ENCODE measurements at regions not wholly inside any gene's neighbourhood (a gene's known extent, or its start where the extent isn't known, plus 50 kb on each side); places are given as distances from the start of the nearest gene placed in this dataset.

DNA sequence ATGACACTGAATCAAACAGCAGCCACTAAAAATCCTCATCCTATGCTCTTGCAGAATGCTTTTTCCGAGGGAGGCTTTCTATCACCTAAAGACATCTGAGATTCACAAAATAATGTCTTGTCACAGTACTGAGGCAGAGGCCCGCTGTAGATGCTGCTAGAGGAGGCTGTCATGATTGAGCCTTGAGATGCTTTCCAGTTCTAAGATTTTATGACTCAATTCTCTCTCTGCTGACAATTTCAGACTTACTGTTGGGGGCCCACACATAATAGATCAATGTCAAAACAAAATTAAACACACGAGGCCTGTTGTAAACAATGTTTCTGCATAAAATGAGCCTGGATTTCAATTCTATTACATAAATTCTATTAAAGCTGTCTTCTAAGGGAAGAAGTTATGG, 132.7 kb upstream of the ARL4C start:
- peaks cover 0 to 5% of the 10 kb centered on the region in 2 donors for H3K27me3 ChIP-seq
- H3K4me3 ChIP-seq = no peak overlapping the region
- 73 to 78% methylated on average over 3 of the region's 3 CpGs for WGBS, 2 donors
- no peak for DNase-seq (ENCODE audit: low spot score in 2 of 2)
- H3K27ac ChIP-seq = no peak overlapping the region
- H3K9me3 ChIP-seq = peaks cover 0 to 5% (median 0%) of the 10 kb centered on the region in 4 donors
- H3K4me1 ChIP-seq = peaks cover 0 to 3% (median 0%) of the 10 kb centered on the region in 4 donors
- H3K36me3 ChIP-seq = no peaks in the 10 kb centered on the region
- TF ChIP-seq POLR2A (IDR thresholded peaks at IDR 0.05) (no peak), EP300 (IDR thresholded peaks at IDR 0.05) (no peak)
- TF ChIP-seq, protein P1, sequence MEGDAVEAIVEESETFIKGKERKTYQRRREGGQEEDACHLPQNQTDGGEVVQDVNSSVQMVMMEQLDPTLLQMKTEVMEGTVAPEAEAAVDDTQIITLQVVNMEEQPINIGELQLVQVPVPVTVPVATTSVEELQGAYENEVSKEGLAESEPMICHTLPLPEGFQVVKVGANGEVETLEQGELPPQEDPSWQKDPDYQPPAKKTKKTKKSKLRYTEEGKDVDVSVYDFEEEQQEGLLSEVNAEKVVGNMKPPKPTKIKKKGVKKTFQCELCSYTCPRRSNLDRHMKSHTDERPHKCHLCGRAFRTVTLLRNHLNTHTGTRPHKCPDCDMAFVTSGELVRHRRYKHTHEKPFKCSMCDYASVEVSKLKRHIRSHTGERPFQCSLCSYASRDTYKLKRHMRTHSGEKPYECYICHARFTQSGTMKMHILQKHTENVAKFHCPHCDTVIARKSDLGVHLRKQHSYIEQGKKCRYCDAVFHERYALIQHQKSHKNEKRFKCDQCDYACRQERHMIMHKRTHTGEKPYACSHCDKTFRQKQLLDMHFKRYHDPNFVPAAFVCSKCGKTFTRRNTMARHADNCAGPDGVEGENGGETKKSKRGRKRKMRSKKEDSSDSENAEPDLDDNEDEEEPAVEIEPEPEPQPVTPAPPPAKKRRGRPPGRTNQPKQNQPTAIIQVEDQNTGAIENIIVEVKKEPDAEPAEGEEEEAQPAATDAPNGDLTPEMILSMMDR (IDR thresholded peaks at IDR 0.05) = no peak

DNA sequence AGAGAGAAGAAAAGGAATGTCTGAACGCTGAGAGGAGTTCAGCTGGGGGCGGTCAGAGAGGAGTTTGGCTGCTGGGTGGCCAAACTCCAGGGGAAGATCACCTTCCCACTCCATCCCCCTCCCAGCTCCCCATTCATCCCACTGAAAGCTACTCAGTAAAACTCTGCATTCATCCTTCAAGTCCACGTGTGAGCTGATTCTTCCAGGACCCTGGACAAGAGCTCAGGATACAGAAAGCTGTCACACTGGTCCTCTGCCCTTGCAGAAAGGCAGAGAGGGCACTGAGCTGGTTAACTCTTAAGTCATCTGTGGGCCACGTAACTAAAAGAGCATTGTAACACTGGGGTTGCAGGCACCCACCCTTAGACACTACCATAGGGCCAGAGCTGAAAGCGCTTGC, 132.1 kb upstream of the ARL4C start:
- 61 to 80% methylated on average over 5 of the region's 5 CpGs for WGBS, 2 donors
- H3K36me3 ChIP-seq = no peaks in the 10 kb centered on the region
- H3K27ac ChIP-seq = no peak overlapping the region
- DNase-seq (ENCODE audit: low spot score in 2 of 2) = no peak
- H3K27me3 ChIP-seq = peaks cover 0 to 5% of the 10 kb centered on the region in 2 donors
- H3K9me3 ChIP-seq = peaks cover 0 to 5% (median 0%) of the 10 kb centered on the region in 4 donors
- H3K4me3 ChIP-seq = no peak overlapping the region
- H3K4me1 ChIP-seq = peaks cover 0 to 3% (median 0%) of the 10 kb centered on the region in 4 donors
- TF ChIP-seq EP300 (IDR thresholded peaks at IDR 0.05) (no peak), POLR2A (IDR thresholded peaks at IDR 0.05) (no peak)
- TF ChIP-seq, protein P1 (IDR thresholded peaks at IDR 0.05) = no peak

DNA sequence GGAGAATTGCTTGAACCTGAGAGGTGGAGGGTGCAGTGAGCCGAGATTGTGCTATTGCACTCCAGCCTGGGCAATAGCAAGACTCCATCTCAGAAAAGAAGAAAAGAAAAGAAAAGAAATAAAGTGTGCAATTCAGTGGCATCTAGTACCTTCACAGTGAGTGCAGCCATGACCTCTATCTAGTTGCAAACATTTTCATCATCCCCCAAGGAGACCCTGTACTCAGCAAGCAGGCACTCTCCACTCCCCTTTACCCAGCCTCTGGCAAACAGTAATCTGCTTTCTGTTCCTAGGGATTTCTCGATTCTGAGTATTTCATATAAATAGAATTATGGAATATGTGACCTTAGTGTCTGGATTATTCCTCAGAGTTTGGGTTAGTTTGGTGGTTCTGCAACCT, 130.4 kb upstream of the ARL4C start:
- Histone ChIP-seq H3K4me1 (peaks cover 0 to 3% (median 0%) of the 10 kb centered on the region in 4 donors), H3K36me3 (no peaks in the 10 kb centered on the region), H3K27me3 (peaks cover 0 to 5% of the 10 kb centered on the region in 2 donors), H3K4me3 (no peak overlapping the region), H3K9me3 (peaks cover 0 to 5% (median 0%) of the 10 kb centered on the region in 4 donors), H3K27ac (no peak overlapping the region)
- TF ChIP-seq EP300 (IDR thresholded peaks at IDR 0.05) (no peak), POLR2A (IDR thresholded peaks at IDR 0.05) (no peak)
- TF ChIP-seq, protein P1 (IDR thresholded peaks at IDR 0.05) = no peak
- DNase-seq (ENCODE audit: low spot score in 2 of 2) = no peak
- 58 to 78% methylated on average over 2 of the region's 2 CpGs for WGBS, 2 donors

DNA sequence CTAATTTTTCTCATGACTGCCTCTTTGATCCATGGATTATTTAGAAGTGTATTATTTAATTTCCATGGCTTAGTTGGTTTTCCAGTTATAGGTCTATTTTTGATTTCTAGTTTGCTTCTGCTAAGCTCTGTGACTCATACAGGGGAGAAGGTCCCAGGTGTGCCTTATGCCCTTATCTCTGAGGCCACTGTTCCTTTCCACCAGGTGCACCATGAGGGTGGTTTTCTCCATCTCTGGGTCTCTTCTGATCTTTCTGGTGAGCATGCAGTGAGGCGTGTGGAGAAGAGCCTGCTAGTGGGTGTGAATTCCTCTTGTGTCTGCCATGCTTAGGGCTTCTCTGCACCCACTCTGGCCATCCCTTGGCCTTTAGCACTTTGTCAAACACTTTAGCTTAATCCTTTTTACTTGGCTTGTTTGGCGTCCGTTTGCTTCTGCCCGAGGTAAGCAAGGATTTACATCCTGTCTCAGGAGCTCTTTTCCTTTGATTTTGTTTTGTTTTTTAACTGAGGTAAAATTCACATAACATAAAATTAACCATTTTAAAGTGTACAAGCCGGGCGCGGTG, 129.8 kb upstream of the ARL4C start:
- 83 to 88% methylated on average over 7 of the region's 7 CpGs for WGBS, 2 donors
- no peaks in the 10 kb centered on the region for H3K36me3 ChIP-seq
- H3K27me3 ChIP-seq = peaks cover 0 to 4% of the 10 kb centered on the region in 2 donors
- H3K4me3 ChIP-seq = no peak overlapping the region
- TF ChIP-seq EP300 (IDR thresholded peaks at IDR 0.05) = no peak
- TF ChIP-seq, protein P1 (IDR thresholded peaks at IDR 0.05) = no peak
- TF ChIP-seq POLR2A (IDR thresholded peaks at IDR 0.05) = no peak
- no peak overlapping the region for H3K27ac ChIP-seq
- peaks cover 0 to 3% (median 0%) of the 10 kb centered on the region in 4 donors for H3K4me1 ChIP-seq
- DNase-seq (ENCODE audit: low spot score in 2 of 2) = no peak
- H3K9me3 ChIP-seq = peaks cover 0 to 5% (median 0%) of the 10 kb centered on the region in 4 donors

DNA sequence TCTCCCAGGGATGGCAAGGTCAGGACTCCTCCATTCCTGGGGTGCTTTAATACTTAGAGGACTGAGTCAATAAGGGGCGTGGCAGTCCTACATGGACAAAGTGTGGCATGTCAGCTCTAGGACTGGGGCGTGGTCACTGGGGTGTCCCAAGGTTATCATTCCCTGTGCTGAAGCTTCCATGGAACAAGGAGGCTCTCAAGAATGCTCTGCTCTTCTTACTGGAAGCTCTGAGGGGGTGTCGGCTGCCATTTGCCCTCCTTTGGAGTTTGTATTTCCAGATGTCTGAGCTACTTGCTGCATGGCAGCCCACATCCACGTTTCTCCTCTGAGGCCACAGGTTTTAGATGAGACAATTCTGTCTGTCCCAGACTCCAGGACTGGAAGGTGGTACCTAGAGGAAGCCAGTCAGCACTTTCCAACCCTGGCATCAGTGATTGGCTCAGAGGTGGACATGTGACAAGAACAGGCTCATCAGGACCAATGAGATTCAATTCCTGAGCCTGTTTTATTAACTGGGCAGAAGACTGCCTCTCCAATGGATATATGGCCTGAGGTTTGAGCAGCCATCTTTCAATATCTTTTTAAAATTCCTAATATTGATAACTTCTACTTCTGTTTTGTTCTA, 128.9 kb upstream of the ARL4C start:
- Histone ChIP-seq H3K9me3 (peaks cover 0 to 5% (median 0%) of the 10 kb centered on the region in 4 donors), H3K27ac (no peak overlapping the region), H3K4me1 (no peaks in the 10 kb centered on the region), H3K36me3 (no peaks in the 10 kb centered on the region), H3K4me3 (no peak overlapping the region), H3K27me3 (no peaks in the 10 kb centered on the region)
- DNase-seq (ENCODE audit: low spot score in 2 of 2) = no peak
- 60 to 83% methylated on average over 4 of the region's 4 CpGs for WGBS, 2 donors
- TF ChIP-seq, protein P1 (IDR thresholded peaks at IDR 0.05) = no peak
- TF ChIP-seq POLR2A (IDR thresholded peaks at IDR 0.05) (no peak), EP300 (IDR thresholded peaks at IDR 0.05) (no peak)

Data from tibial nerve (tissue), 4 donors.